ENCODE measurements at regions not wholly inside any gene's neighbourhood (a gene's known extent, or its start where the extent isn't known, plus 50 kb on each side); places are given as distances from the start of the nearest gene placed in this dataset.

DNA sequence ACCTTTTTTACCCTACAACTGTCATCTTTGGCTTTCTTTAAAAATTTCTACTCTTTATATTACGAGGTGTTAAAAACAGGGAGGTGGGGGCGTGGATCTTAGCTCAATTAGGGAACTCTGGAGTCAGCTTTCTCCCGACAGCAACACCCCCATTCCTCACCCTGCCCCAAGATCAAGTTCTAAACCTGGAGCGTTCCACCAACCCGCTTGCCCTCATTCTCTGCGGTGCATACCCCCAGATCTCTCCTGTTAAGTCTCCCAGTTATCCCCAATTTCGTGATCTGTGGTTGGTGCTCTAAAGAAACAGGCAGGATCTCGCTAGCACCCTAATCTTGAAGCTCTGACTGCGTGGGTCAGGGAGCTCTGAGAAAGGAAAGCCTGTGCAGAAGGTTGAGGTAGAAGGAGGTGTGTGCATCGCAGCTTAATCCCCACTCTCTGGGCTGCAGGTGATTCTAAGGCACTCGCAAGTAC, 177.3 kb upstream of the NTM start:
- TF ChIP-seq, protein P1, sequence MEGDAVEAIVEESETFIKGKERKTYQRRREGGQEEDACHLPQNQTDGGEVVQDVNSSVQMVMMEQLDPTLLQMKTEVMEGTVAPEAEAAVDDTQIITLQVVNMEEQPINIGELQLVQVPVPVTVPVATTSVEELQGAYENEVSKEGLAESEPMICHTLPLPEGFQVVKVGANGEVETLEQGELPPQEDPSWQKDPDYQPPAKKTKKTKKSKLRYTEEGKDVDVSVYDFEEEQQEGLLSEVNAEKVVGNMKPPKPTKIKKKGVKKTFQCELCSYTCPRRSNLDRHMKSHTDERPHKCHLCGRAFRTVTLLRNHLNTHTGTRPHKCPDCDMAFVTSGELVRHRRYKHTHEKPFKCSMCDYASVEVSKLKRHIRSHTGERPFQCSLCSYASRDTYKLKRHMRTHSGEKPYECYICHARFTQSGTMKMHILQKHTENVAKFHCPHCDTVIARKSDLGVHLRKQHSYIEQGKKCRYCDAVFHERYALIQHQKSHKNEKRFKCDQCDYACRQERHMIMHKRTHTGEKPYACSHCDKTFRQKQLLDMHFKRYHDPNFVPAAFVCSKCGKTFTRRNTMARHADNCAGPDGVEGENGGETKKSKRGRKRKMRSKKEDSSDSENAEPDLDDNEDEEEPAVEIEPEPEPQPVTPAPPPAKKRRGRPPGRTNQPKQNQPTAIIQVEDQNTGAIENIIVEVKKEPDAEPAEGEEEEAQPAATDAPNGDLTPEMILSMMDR (IDR thresholded peaks at IDR 0.05; ENCODE audit: borderline replicate concordance, extremely low read depth, low read length, poor library complexity, severe bottlenecking) = no peak
- no peak for TF ChIP-seq EZH2 (IDR thresholded peaks at IDR 0.05; ENCODE audit: borderline replicate concordance, low read depth, low read length, severe bottlenecking)
